Naive thymus-derived CD4-positive, alpha-beta T cell (primary cell): ENCODE measurements at regions not wholly inside any gene's neighbourhood (a gene's known extent, or its start where the extent isn't known, plus 50 kb on each side); places are given as distances from the start of the nearest gene placed in this dataset.
A peak's percentile ranks its signal among the peaks of the same experiment; 100 is the strongest.
"Not testable (repeated sequence)": the region's sequence is repeated elsewhere in the genome, so short reads cannot be mapped to it uniquely, and the experiment has no call there.

Experiments
- ATAC-seq: fragments of 150-1000 bp; cut with Tn5 transposase; 2 replicates; pipeline ENCODE4 v1.10.0; 2021; ENCODE audit warnings: mild to moderate bottlenecking, moderate library complexity
- CTCF ChIA-PET: fragments of 350-600 bp; sonication (Branson Sonifier 250); formaldehyde crosslinking; loops from one replicate; lab custom pipeline; 2021; ENCODE audit warnings: antibody characterized with exemption; lab: Charles Lee
- POLR2A ChIA-PET: fragments of 350-600 bp; sonication (Branson Sonifier 250); formaldehyde crosslinking; loops from one replicate; lab custom pipeline; 2021; ENCODE audit warnings: antibody characterized with exemption, inconsistent platforms; lab: Charles Lee
- DNase-seq, 9 donors: peaks; one replicate each; pipeline versions ENCODE4 v3.0.0 to v3.0.0-alpha.2; 2020 to 2022; ENCODE audit warnings: mixed read lengths in 1 of 9
- H3K27ac ChIP-seq: one replicate; pipeline ENCODE4 v1.7.0; 2013; ENCODE audit warnings: mild to moderate bottlenecking, low read depth, low read length, moderate library complexity
- H3K27me3 ChIP-seq, 2 donors: one replicate each; pipeline ENCODE4 v1.7.0; 2013; ENCODE audit warnings: low read length in 2 of 2, mild to moderate bottlenecking in 2 of 2, moderate library complexity in 2 of 2; ENCODE audit not compliant: control insufficient read depth in 2 of 2, insufficient read depth in 2 of 2
- H3K36me3 ChIP-seq, 3 experiments: 1 replicate in 2 of 3; 2 replicates in 1 of 3; pipeline ENCODE4 v1.7.0; 2013; ENCODE audit warnings: low read length in 3 of 3, mild to moderate bottlenecking in 3 of 3, moderate library complexity in 1 of 3; ENCODE audit not compliant: insufficient read depth in 3 of 3, control insufficient read depth in 2 of 3
- H3K4me1 ChIP-seq, 2 donors: one replicate each; pipeline ENCODE4 v1.7.0; 2013; ENCODE audit warnings: low read length in 2 of 2, mild to moderate bottlenecking in 2 of 2, moderate library complexity in 1 of 2; ENCODE audit not compliant: control insufficient read depth in 2 of 2, insufficient read depth in 2 of 2
- H3K4me3 ChIP-seq: 2 replicates; pipeline ENCODE4 v1.7.0; 2013; ENCODE audit warnings: mild to moderate bottlenecking, low read length
- H3K9me3 ChIP-seq, 3 experiments: 1 replicate in 2 of 3; 2 replicates in 1 of 3; pipeline ENCODE4 v1.7.0; 2013; ENCODE audit warnings: low read length in 3 of 3; ENCODE audit not compliant: control insufficient read depth in 2 of 3
- H3K27ac Mint-ChIP-seq, 9 donors: one replicate each; pipeline ENCODE4 v1.8.0; 2020 to 2022; ENCODE audit warnings: mixed read lengths in 9 of 9, mild to moderate bottlenecking in 8 of 9, moderate library complexity in 5 of 9, inconsistent platforms in 2 of 9
- H3K27me3 Mint-ChIP-seq, 5 donors: one replicate each; pipeline ENCODE4 v1.8.0; 2021 to 2022; ENCODE audit warnings: mixed read lengths in 5 of 5, mild to moderate bottlenecking in 1 of 5
- H3K36me3 Mint-ChIP-seq, 5 donors: one replicate each; pipeline ENCODE4 v1.8.0; 2020 to 2022; ENCODE audit warnings: mixed read lengths in 5 of 5, mild to moderate bottlenecking in 3 of 5, inconsistent platforms in 1 of 5
- H3K4me1 Mint-ChIP-seq, 7 donors: one replicate each; pipeline ENCODE4 v1.8.0; 2020 to 2022; ENCODE audit warnings: mixed read lengths in 7 of 7, mild to moderate bottlenecking in 3 of 7, inconsistent platforms in 1 of 7
- H3K4me3 Mint-ChIP-seq, 10 donors: one replicate each; pipeline ENCODE4 v1.8.0; 2020 to 2022; ENCODE audit warnings: mild to moderate bottlenecking in 10 of 10, mixed read lengths in 10 of 10, moderate library complexity in 6 of 10, inconsistent platforms in 2 of 10
- H3K9me3 Mint-ChIP-seq, 11 donors: one replicate each; pipeline ENCODE4 v1.8.0; 2020 to 2022; ENCODE audit warnings: mixed read lengths in 11 of 11, mild to moderate bottlenecking in 4 of 11, inconsistent platforms in 1 of 11, moderate library complexity in 1 of 11
- intact Hi-C, 2 donors: fragments of 100-400 bp; cut with micrococcal nuclease; formaldehyde crosslinking; loops; one replicate each; pipeline ENCODE4 v1.15.1; 2023

- POLR2A ChIA-PET, H3K27me3 Mint-ChIP-seq, ATAC-seq, H3K36me3 ChIP-seq, CTCF ChIA-PET, H3K27me3 ChIP-seq, DNase-seq, intact Hi-C loops, H3K27ac ChIP-seq, H3K36me3 Mint-ChIP-seq, H3K27ac Mint-ChIP-seq, H3K4me3 ChIP-seq, H3K4me3 Mint-ChIP-seq, H3K9me3 ChIP-seq, H3K4me1 Mint-ChIP-seq, H3K4me1 ChIP-seq: not testable (repeated sequence)
- peaks cover 0 to 23% (median 5%) of the 10 kb centered on the region in 11 donors for H3K9me3 Mint-ChIP-seq
Observed at GRCh38 chr7:63291758-63292157, 706.9 kb upstream of the ZNF722 start.

- H3K36me3 ChIP-seq, H3K4me1 ChIP-seq, H3K4me3 ChIP-seq, H3K9me3 ChIP-seq, H3K9me3 Mint-ChIP-seq, CTCF ChIA-PET, H3K27ac ChIP-seq, H3K27ac Mint-ChIP-seq, H3K4me3 Mint-ChIP-seq, H3K36me3 Mint-ChIP-seq, intact Hi-C loops, H3K27me3 Mint-ChIP-seq, H3K4me1 Mint-ChIP-seq, DNase-seq, H3K27me3 ChIP-seq, POLR2A ChIA-PET: not testable (repeated sequence)
- peak; percentile 6 for ATAC-seq
Observed at GRCh38 chr7:63317595-63317994, 681.1 kb upstream of the ZNF722 start.

GRCh38 chr7:63348755-63349408 lies 649.8 kb upstream of the ZNF722 start:
- POLR2A ChIA-PET, H3K27me3 ChIP-seq, H3K4me3 Mint-ChIP-seq, H3K27ac ChIP-seq, H3K27me3 Mint-ChIP-seq, CTCF ChIA-PET, H3K27ac Mint-ChIP-seq, H3K4me1 Mint-ChIP-seq, H3K4me3 ChIP-seq, H3K36me3 Mint-ChIP-seq, intact Hi-C loops, H3K9me3 ChIP-seq, H3K36me3 ChIP-seq, H3K9me3 Mint-ChIP-seq, H3K4me1 ChIP-seq: not testable (repeated sequence)
- DNase-seq = peak in 1 of 9 donors; percentile 7
- peak; percentile 14 for ATAC-seq

- H3K4me1 Mint-ChIP-seq = no peaks in the 10 kb centered on the region
- H3K27ac Mint-ChIP-seq = no peak overlapping the region
- Histone ChIP-seq H3K9me3 (no peaks in the 10 kb centered on the region), H3K27ac (no peak overlapping the region), H3K36me3 (no peaks in the 10 kb centered on the region), H3K4me1 (no peaks in the 10 kb centered on the region), H3K4me3 (no peak overlapping the region), H3K27me3 (no peaks in the 10 kb centered on the region)
- H3K27me3 Mint-ChIP-seq = no peaks in the 10 kb centered on the region
- no peak for ATAC-seq
- CTCF ChIA-PET = no interaction called here
- no peaks in the 10 kb centered on the region for H3K36me3 Mint-ChIP-seq
- intact Hi-C loops = no loop called here
- DNase-seq = no peak
- peaks cover 0 to 27% (median 12%) of the 10 kb centered on the region in 11 donors for H3K9me3 Mint-ChIP-seq
- no peak overlapping the region for H3K4me3 Mint-ChIP-seq
- POLR2A ChIA-PET = no interaction called here
Observed at GRCh38 chr7:63376873-63377272, 621.8 kb upstream of the ZNF722 start.

- H3K4me3 Mint-ChIP-seq, H3K9me3 Mint-ChIP-seq, H3K36me3 Mint-ChIP-seq, CTCF ChIA-PET, H3K27me3 ChIP-seq, H3K9me3 ChIP-seq, intact Hi-C loops, H3K27me3 Mint-ChIP-seq, DNase-seq, H3K27ac Mint-ChIP-seq, H3K36me3 ChIP-seq, POLR2A ChIA-PET, H3K27ac ChIP-seq, H3K4me3 ChIP-seq, H3K4me1 Mint-ChIP-seq, H3K4me1 ChIP-seq, ATAC-seq: not testable (repeated sequence)
Observed at GRCh38 chr7:63394139-63394538, 604.5 kb upstream of the ZNF722 start.

- H3K27me3 Mint-ChIP-seq, intact Hi-C loops, ATAC-seq, CTCF ChIA-PET, H3K36me3 Mint-ChIP-seq, H3K27ac Mint-ChIP-seq, H3K9me3 ChIP-seq, H3K4me1 ChIP-seq, DNase-seq, H3K9me3 Mint-ChIP-seq, H3K4me3 Mint-ChIP-seq, H3K27ac ChIP-seq, H3K4me1 Mint-ChIP-seq, H3K4me3 ChIP-seq, H3K27me3 ChIP-seq, H3K36me3 ChIP-seq, POLR2A ChIA-PET: not testable (repeated sequence)
Observed at GRCh38 chr7:63407881-63408280, 590.8 kb upstream of the ZNF722 start.
